ENCODE measurements at regions not wholly inside any gene's neighbourhood (a gene's known extent, or its start where the extent isn't known, plus 50 kb on each side); places are given as distances from the start of the nearest gene placed in this dataset.
"Not testable (repeated sequence)": the region's sequence is repeated elsewhere in the genome, so short reads cannot be mapped to it uniquely, and the experiment has no call there.

GRCh38 chr6:56746767-56747504 is 104.2 kb upstream of the DST start:
- no peak for DNase-seq (ENCODE audit: low read depth, low spot score)

GRCh38 chr6:56745971-56746370 is 103.3 kb upstream of the DST start:
- no peak for DNase-seq (ENCODE audit: low read depth, low spot score)

- no peak for DNase-seq (ENCODE audit: low read depth, low spot score)
Measured at GRCh38 chr6:56745081-56745480, 102.4 kb upstream of the DST start.

- no peak for DNase-seq (ENCODE audit: low read depth, low spot score)
Measured at GRCh38 chr6:56744528-56744927, 101.8 kb upstream of the DST start.

- DNase-seq (ENCODE audit: low read depth, low spot score): no peak
Measured at GRCh38 chr6:56742122-56742791, 99.6 kb upstream of the DST start.

GRCh38 chr6:56741472-56741871 is 98.8 kb upstream of the DST start:
- no peak for DNase-seq (ENCODE audit: low read depth, low spot score)

- no peak for DNase-seq (ENCODE audit: low read depth, low spot score)
Measured at GRCh38 chr6:56739836-56740815, 97.4 kb upstream of the DST start.

- DNase-seq (ENCODE audit: low read depth, low spot score): no peak
Measured at GRCh38 chr6:56736804-56737203, 94.1 kb upstream of the DST start.

GRCh38 chr6:56734335-56734734 is 91.6 kb upstream of the DST start:
- no peak for DNase-seq (ENCODE audit: low read depth, low spot score)

GRCh38 chr6:56733211-56733697 is 90.6 kb upstream of the DST start:
- DNase-seq (ENCODE audit: low read depth, low spot score): no peak

GRCh38 chr6:56732517-56732916 is 89.8 kb upstream of the DST start:
- DNase-seq (ENCODE audit: low read depth, low spot score): no peak

- peak; percentile 35 for DNase-seq (ENCODE audit: low read depth, low spot score)
Measured at GRCh38 chr6:56730663-56731529, 88.2 kb upstream of the DST start.

- no peak for DNase-seq (ENCODE audit: low read depth, low spot score)
Measured at GRCh38 chr6:56729719-56730118, 87.0 kb upstream of the DST start.

- DNase-seq (ENCODE audit: low read depth, low spot score): not testable (repeated sequence)
Measured at GRCh38 chr6:56729166-56729565, 86.5 kb upstream of the DST start.

GRCh38 chr6:56727097-56727850 is 84.6 kb upstream of the DST start:
- no peak for DNase-seq (ENCODE audit: low read depth, low spot score)

- DNase-seq (ENCODE audit: low read depth, low spot score): no peak
Measured at GRCh38 chr6:56725254-56725653, 82.6 kb upstream of the DST start.

- no peak for DNase-seq (ENCODE audit: low read depth, low spot score)
Measured at GRCh38 chr6:56724455-56724854, 81.8 kb upstream of the DST start.

- no peak for DNase-seq (ENCODE audit: low read depth, low spot score)
Measured at GRCh38 chr6:56720882-56721281, 78.2 kb upstream of the DST start.

- DNase-seq (ENCODE audit: low read depth, low spot score): not testable (repeated sequence)
Measured at GRCh38 chr6:56720202-56720601, 77.5 kb upstream of the DST start.

Data from pulmonary artery endothelial cell (primary cell).